GM12872 (cell line): ENCODE measurements at regions not wholly inside any gene's neighbourhood (a gene's known extent, or its start where the extent isn't known, plus 50 kb on each side); places are given as distances from the start of the nearest gene placed in this dataset.

Experiments used
- CTCF ChIP-seq: IDR thresholded peaks from 3 replicates; pipeline ENCODE4 v1.5.1; 2011; ENCODE audit warnings: low read depth, mild to moderate bottlenecking, low read length, moderate library complexity; ENCODE audit not compliant: insufficient read depth

DNA sequence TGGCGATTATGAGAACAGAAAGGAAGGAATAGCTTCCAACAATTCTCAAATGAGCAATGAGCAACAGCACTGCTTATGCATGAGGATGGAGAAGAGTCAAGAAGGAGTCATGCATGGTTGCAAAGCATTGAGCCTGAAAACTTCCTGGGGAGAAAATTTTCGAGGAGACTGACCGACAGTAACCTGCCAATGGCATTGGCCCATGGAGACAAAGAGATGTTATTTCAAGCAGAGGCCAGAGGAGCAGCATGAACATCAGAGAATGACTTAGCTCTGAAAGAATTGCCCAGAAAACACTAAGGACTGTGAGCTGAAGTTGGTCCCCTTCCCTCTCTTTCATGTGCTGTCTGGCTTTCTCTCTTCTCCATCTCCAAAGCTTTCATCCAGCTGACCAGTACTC is 343.4 kb downstream of the ADAMTS20 start:
- no peak for TF ChIP-seq CTCF

GRCh38 chr12:43208221-43208620 is 343.8 kb downstream of the ADAMTS20 start:
- TF ChIP-seq CTCF: no peak

DNA sequence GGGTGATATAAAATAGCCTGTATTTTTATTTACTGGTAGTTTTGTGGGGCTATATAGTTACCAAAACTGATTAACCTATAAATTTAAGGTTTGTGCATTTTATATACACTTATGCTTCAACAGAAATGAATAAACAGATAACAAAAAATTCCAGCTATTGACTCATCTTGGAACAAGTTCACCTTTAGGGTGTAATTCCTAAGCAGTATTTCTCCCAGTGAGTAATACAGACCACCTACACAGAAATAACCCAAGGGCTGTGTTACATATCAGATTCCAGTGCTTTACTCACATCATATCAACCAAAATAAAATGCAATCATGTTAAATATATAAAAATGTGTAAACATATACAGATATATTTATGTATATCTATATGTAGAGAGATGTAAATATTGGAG is 345.6 kb downstream of the ADAMTS20 start:
- no peak for TF ChIP-seq CTCF

GRCh38 chr12:43198608-43199007 is 353.4 kb downstream of the ADAMTS20 start:
- no peak for TF ChIP-seq CTCF

GRCh38 chr12:43196268-43196907 is 355.6 kb downstream of the ADAMTS20 start:
- no peak for TF ChIP-seq CTCF

GRCh38 chr12:43180242-43180641 is 371.8 kb downstream of the ADAMTS20 start:
- TF ChIP-seq CTCF: no peak

GRCh38 chr12:43179486-43179885 is 372.5 kb downstream of the ADAMTS20 start:
- no peak for TF ChIP-seq CTCF
